K562 (cell line): ENCODE measurements at regions not wholly inside any gene's neighbourhood (a gene's known extent, or its start where the extent isn't known, plus 50 kb on each side); places are given as distances from the start of the nearest gene placed in this dataset.

Experiments used
- ATAC-seq: fragments of 200-7000 bp; cut with Tn5 transposase; 3 replicates; pipeline ENCODE4 v1.9.1; 2020; ENCODE audit warnings: moderate library complexity
- BruUV-seq: library from RNA; stranded (reverse); fragments of 400-500 nt; replicated peaks from 2 replicates; lab custom pipeline; 2021; lab: Mats Ljungman, UMichigan
- CTCF ChIA-PET: fragments of 300-600 bp; formaldehyde crosslinking; extraction: SDS; loops from one replicate; lab custom pipeline; 2021; ENCODE audit warnings: low intra/inter-chr PET ratio; lab: Yijun Ruan, JAX
- POLR2A ChIA-PET: fragments of 300-600, 350-650 bp; sonication (Branson Sonifier 250); formaldehyde crosslinking; extraction: SDS; loops from one replicate; lab custom pipeline; 2021; ENCODE audit warnings: antibody characterized with exemption, inconsistent platforms; lab: Yijun Ruan, JAX
- DNase-seq, 4 experiments: peaks; one replicate each; pipeline versions ENCODE4 v3.0.0 to v3.0.0-alpha.2; 2011 to 2018; ENCODE audit warnings: low spot score in 3 of 4, mixed read lengths in 3 of 4; ENCODE audit errors: extremely low read depth in 1 of 4
- FAIRE-seq: peaks from 2 replicates; lab custom pipeline; 2011; peaks lifted over from hg19 to GRCh38; lab: Jason Lieb, UNC
- H2AFZ ChIP-seq: 2 replicates; pipeline ENCODE4 v1.6.0; 2011; ENCODE audit warnings: low read depth, low read length, control low read depth, inconsistent platforms
- H3K27ac ChIP-seq: fragments of 200-600 bp; 3 replicates; pipeline ENCODE4 v1.8.0; 2011; ENCODE audit warnings: low read depth, mild to moderate bottlenecking, control low read depth, inconsistent platforms, low read length, moderate library complexity, mixed read lengths; ENCODE audit errors: extremely low read depth
- H3K27me3 ChIP-seq, 2 experiments: fragments of 300-600 bp in 1 of 2; 2 replicates in 1 of 2; 3 replicates in 1 of 2; pipeline versions ENCODE4 v1.6.0 to v1.8.0; 2011; ENCODE audit warnings: inconsistent platforms in 2 of 2, low read length in 2 of 2, mild to moderate bottlenecking in 1 of 2, mixed read lengths in 1 of 2, moderate library complexity in 1 of 2; ENCODE audit not compliant: control insufficient read depth in 2 of 2, insufficient read depth in 2 of 2
- H3K36me3 ChIP-seq: fragments of 300-600 bp; 3 replicates; pipeline ENCODE4 v1.8.0; 2011; ENCODE audit warnings: mild to moderate bottlenecking, low read length, inconsistent platforms; ENCODE audit not compliant: control insufficient read depth, insufficient read depth
- H3K4me1 ChIP-seq, 2 experiments: fragments of 200-600 bp in 1 of 2; replicated peaks in 1 of 2; 2 replicates in 1 of 2; 3 replicates in 1 of 2; pipeline versions ENCODE4 v1.5.1 to v1.8.0; 2011; ENCODE audit warnings: inconsistent platforms in 2 of 2, low read length in 2 of 2, mild to moderate bottlenecking in 1 of 2, mixed read lengths in 1 of 2, moderate library complexity in 1 of 2; ENCODE audit not compliant: control insufficient read depth in 2 of 2, insufficient read depth in 2 of 2
- H3K4me2 ChIP-seq: 2 replicates; pipeline ENCODE4 v1.6.1; 2011; ENCODE audit warnings: low read length, control low read depth, inconsistent platforms, mixed read lengths; ENCODE audit not compliant: insufficient read depth
- H3K4me3 ChIP-seq: fragments of 200-600 bp; sonication (generic), shearing (Covaris generic); 2 replicates; pipeline ENCODE4 v1.5.1; 2016; ENCODE audit warnings: control low read depth, inconsistent platforms
- H3K79me2 ChIP-seq: fragments of 200-600 bp; 3 replicates; pipeline ENCODE4 v1.8.0; 2011; ENCODE audit warnings: low read length, inconsistent platforms; ENCODE audit not compliant: control insufficient read depth, insufficient read depth
- H3K9ac ChIP-seq, 2 experiments: 2 replicates each; pipeline versions ENCODE4 v1.6.0 to v1.6.1; 2011; ENCODE audit warnings: low read depth in 2 of 2, low read length in 2 of 2, control low read depth in 1 of 2, inconsistent platforms in 1 of 2, mild to moderate bottlenecking in 1 of 2, mixed read lengths in 1 of 2; ENCODE audit not compliant: insufficient read depth in 1 of 2
- H3K9me1 ChIP-seq: one replicate; pipeline ENCODE4 v1.6.0; 2011; ENCODE audit warnings: inconsistent platforms, mild to moderate bottlenecking, low read length, moderate library complexity; ENCODE audit not compliant: control insufficient read depth, insufficient read depth
- H3K9me3 ChIP-seq: replicated peaks from 2 replicates; pipeline ENCODE4 v1.5.1; 2011; ENCODE audit warnings: low read depth, low read length, inconsistent platforms; ENCODE audit not compliant: control insufficient read depth, insufficient read depth
- H4K20me1 ChIP-seq: replicated peaks from 2 replicates; pipeline ENCODE4 v1.6.1; 2011; ENCODE audit warnings: low read length, inconsistent platforms, mixed read lengths; ENCODE audit not compliant: control insufficient read depth, insufficient read depth
- BRF1 ChIP-seq: IDR thresholded peaks from 3 replicates; pipeline ENCODE4 v1.6.1; 2011; ENCODE audit warnings: borderline replicate concordance, mild to moderate bottlenecking; ENCODE audit not compliant: insufficient read length; ENCODE audit errors: extremely low read depth
- CSDE1 ChIP-seq, 2 experiments: fragments of 450-650 bp; IDR thresholded peaks; 2 replicates each; pipeline ENCODE4 v1.6.1; 2016; ENCODE audit warnings: mild to moderate bottlenecking in 1 of 2
- FOXA3 ChIP-seq, 2 experiments: fragments of 450-650 bp in 1 of 2; sonication (generic) in 1 of 2; formaldehyde crosslinking; IDR thresholded peaks in 1 of 2; conservative IDR thresholded peaks in 1 of 2; 2 replicates each; pipeline versions ENCODE4 v1.4.0 to v1.8.0; 2020 to 2022; ENCODE audit warnings: mild to moderate bottlenecking in 2 of 2, missing genetic modification reagents in 1 of 2
- RBM22 ChIP-seq: fragments of 200-400 bp; formaldehyde crosslinking; IDR thresholded peaks from 2 replicates; pipeline ENCODE4 v1.6.1; 2018; ENCODE audit warnings: low read length, low read depth; ENCODE audit not compliant: poor library complexity, severe bottlenecking
- TSHZ1 ChIP-seq: fragments of 250-450 bp; sonication (Bioruptor Pico); IDR thresholded peaks from 2 replicates; pipeline ENCODE4 v1.4.0; 2020; ENCODE audit warnings: mild to moderate bottlenecking, moderate library complexity
- WGBS: fragments of 100-300 bp; shearing (Covaris generic); methylation state at CpG from one replicate; pipeline ENCODE4 v1.1.6; 2016; ENCODE audit warnings: low coverage, mixed read lengths; ENCODE audit not compliant: insufficient coverage; ENCODE audit errors: missing lambda C conversion rate; 5-methylcytosine and 5-hydroxymethylcytosine counted together
- in situ Hi-C: fragments of 300-500 bp; cut with MboI; formaldehyde crosslinking; loops from 4 replicates; pipeline ENCODE4 v1.15.0; 2018; ENCODE audit warnings: inconsistent platforms, mixed read lengths
- intact Hi-C: fragments of 100-400 bp; cut with micrococcal nuclease; formaldehyde crosslinking; loops from 2 replicates; pipeline ENCODE4 v1.14.2; 2022
- TF ChIP-seq, protein P1 (sequence below): sonication (generic); formaldehyde crosslinking; IDR thresholded peaks from 2 replicates; pipeline ENCODE4 v1.4.0; 2020; ENCODE audit warnings: mild to moderate bottlenecking, missing genetic modification reagents
- TF ChIP-seq, protein P2 (sequence below), 2 experiments: fragments of 450-650 bp; formaldehyde crosslinking in 1 of 2; IDR thresholded peaks; 2 replicates each; pipeline versions ENCODE4 v1.4.0 to v1.6.1; 2014 to 2020; ENCODE audit warnings: mild to moderate bottlenecking in 2 of 2, borderline replicate concordance in 1 of 2, low read depth in 1 of 2

GRCh38 chr2:21317131-21317530 lies 193.4 kb downstream of the TDRD15 start:
- no peaks in the 10 kb centered on the region for H3K79me2 ChIP-seq
- no peaks in the 10 kb centered on the region for H3K9me1 ChIP-seq
- no peaks in the 10 kb centered on the region for H3K27me3 ChIP-seq
- 3% methylated on average over 10 of the region's 10 CpGs for WGBS
- DNase-seq (peak; percentile 66 to 81 (median 68)), FAIRE-seq (peak; percentile 77), ATAC-seq (peak; percentile 93)
- POLR2A ChIA-PET, result interaction anchor here (0.9 kb wide), 1 partner anchor 145 kb away, joined by 3 read pairs; no protein-coding TSS in a partner anchor
- no peaks in the 10 kb centered on the region for H3K36me3 ChIP-seq
- intact Hi-C loops (loop anchor here (1.0 to 10.0 kb wide), 4 partner anchors 89 to 652 kb away; partner anchors contain the start of gene GDF7), in situ Hi-C loops (no loop called here)
- peak overlapping the region; percentile 58 for H2AFZ ChIP-seq
- no peaks in the 10 kb centered on the region; a peak in 1 of 5 replicates for H3K4me1 ChIP-seq
- H3K27ac ChIP-seq, result no peak overlapping the region
- BruUV-seq, result no TSS peak
- no peaks in the 10 kb centered on the region for H4K20me1 ChIP-seq
- H3K9ac ChIP-seq, result no peak overlapping the region
- CTCF ChIA-PET, result interaction anchor here (0.6 to 2.3 kb wide), 3 partner anchors 112 to 275 kb away, joined by 3 to 19 read pairs (median 3); no protein-coding TSS in a partner anchor
- H3K4me3 ChIP-seq, result no peak overlapping the region
- no peak overlapping the region for H3K4me2 ChIP-seq
- H3K9me3 ChIP-seq, result no peaks in the 10 kb centered on the region
- TF ChIP-seq FOXA3 (CRISPR knock-in tag; conservative IDR thresholded peaks at IDR 0.05 in 1 of 2, IDR thresholded peaks at IDR 0.05 in 1 of 2), result no peak
- TF ChIP-seq TSHZ1 (CRISPR knock-in tag), result no peak
- TF ChIP-seq BRF1, result no peak
- no peak for TF ChIP-seq RBM22
- TF ChIP-seq CSDE1 (IDR thresholded peaks at IDR 0.05), result no peak
- TF ChIP-seq, protein P1, sequence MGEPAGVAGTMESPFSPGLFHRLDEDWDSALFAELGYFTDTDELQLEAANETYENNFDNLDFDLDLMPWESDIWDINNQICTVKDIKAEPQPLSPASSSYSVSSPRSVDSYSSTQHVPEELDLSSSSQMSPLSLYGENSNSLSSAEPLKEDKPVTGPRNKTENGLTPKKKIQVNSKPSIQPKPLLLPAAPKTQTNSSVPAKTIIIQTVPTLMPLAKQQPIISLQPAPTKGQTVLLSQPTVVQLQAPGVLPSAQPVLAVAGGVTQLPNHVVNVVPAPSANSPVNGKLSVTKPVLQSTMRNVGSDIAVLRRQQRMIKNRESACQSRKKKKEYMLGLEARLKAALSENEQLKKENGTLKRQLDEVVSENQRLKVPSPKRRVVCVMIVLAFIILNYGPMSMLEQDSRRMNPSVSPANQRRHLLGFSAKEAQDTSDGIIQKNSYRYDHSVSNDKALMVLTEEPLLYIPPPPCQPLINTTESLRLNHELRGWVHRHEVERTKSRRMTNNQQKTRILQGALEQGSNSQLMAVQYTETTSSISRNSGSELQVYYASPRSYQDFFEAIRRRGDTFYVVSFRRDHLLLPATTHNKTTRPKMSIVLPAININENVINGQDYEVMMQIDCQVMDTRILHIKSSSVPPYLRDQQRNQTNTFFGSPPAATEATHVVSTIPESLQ (CRISPR knock-in tag), result no peak
- TF ChIP-seq, protein P2, sequence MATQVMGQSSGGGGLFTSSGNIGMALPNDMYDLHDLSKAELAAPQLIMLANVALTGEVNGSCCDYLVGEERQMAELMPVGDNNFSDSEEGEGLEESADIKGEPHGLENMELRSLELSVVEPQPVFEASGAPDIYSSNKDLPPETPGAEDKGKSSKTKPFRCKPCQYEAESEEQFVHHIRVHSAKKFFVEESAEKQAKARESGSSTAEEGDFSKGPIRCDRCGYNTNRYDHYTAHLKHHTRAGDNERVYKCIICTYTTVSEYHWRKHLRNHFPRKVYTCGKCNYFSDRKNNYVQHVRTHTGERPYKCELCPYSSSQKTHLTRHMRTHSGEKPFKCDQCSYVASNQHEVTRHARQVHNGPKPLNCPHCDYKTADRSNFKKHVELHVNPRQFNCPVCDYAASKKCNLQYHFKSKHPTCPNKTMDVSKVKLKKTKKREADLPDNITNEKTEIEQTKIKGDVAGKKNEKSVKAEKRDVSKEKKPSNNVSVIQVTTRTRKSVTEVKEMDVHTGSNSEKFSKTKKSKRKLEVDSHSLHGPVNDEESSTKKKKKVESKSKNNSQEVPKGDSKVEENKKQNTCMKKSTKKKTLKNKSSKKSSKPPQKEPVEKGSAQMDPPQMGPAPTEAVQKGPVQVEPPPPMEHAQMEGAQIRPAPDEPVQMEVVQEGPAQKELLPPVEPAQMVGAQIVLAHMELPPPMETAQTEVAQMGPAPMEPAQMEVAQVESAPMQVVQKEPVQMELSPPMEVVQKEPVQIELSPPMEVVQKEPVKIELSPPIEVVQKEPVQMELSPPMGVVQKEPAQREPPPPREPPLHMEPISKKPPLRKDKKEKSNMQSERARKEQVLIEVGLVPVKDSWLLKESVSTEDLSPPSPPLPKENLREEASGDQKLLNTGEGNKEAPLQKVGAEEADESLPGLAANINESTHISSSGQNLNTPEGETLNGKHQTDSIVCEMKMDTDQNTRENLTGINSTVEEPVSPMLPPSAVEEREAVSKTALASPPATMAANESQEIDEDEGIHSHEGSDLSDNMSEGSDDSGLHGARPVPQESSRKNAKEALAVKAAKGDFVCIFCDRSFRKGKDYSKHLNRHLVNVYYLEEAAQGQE (IDR thresholded peaks at IDR 0.05; ENCODE audit: borderline replicate concordance), result peak; percentile 75
- TF ChIP-seq, protein P2 (CRISPR knock-in tag; IDR thresholded peaks at IDR 0.05; ENCODE audit: low read depth), result no peak
